GM12864 (cell line): ENCODE measurements at regions not wholly inside any gene's neighbourhood (a gene's known extent, or its start where the extent isn't known, plus 50 kb on each side); places are given as distances from the start of the nearest gene placed in this dataset.
A peak's percentile ranks its signal among the peaks of the same experiment; 100 is the strongest.

ENCODE experiments used
- DNase-seq: peaks from one replicate; pipeline ENCODE4 v3.0.0-alpha.2; 2011; ENCODE audit warnings: low read depth
- H3K4me3 ChIP-seq: 2 replicates; pipeline ENCODE4 v1.5.1; 2011; ENCODE audit warnings: mild to moderate bottlenecking, low read depth, low read length, control low read depth
- CTCF ChIP-seq: IDR thresholded peaks from 2 replicates; pipeline ENCODE4 v1.5.1; 2011; ENCODE audit warnings: low read depth, mild to moderate bottlenecking, moderate library complexity, low read length, control low read depth, inconsistent platforms; ENCODE audit errors: missing control alignments

GRCh38 chr12:89797436-89797835 lies 88.8 kb upstream of the ATP2B1 start:
- no peak for DNase-seq
- H3K4me3 ChIP-seq: no peak overlapping the region
- no peak for TF ChIP-seq CTCF

- no peak for DNase-seq
- TF ChIP-seq CTCF: peak; percentile 3
- no peak overlapping the region for H3K4me3 ChIP-seq
These were observed 88.3 kb upstream of the ATP2B1 start for GRCh38 chr12:89796798-89797382.

GRCh38 chr12:89793946-89794345 lies 85.3 kb upstream of the ATP2B1 start:
- H3K4me3 ChIP-seq: no peak overlapping the region
- no peak for DNase-seq
- no peak for TF ChIP-seq CTCF

- no peak for TF ChIP-seq CTCF
These were observed 82.6 kb upstream of the ATP2B1 start for GRCh38 chr12:89791286-89791685.

GRCh38 chr12:89789862-89790261 lies 81.2 kb upstream of the ATP2B1 start:
- TF ChIP-seq CTCF: no peak
- no peak overlapping the region for H3K4me3 ChIP-seq
- DNase-seq: peak; percentile 52

More at GRCh38 chr12:89791286-89791685, 82.6 kb upstream of the ATP2B1 start:
- no peak for DNase-seq
- no peak overlapping the region for H3K4me3 ChIP-seq

- no peak for TF ChIP-seq CTCF
- DNase-seq: no peak
- no peak overlapping the region for H3K4me3 ChIP-seq
These were observed 79.1 kb upstream of the ATP2B1 start for GRCh38 chr12:89787763-89788162.

- H3K4me3 ChIP-seq: no peak overlapping the region
- no peak for TF ChIP-seq CTCF
- no peak for DNase-seq
These were observed 77.7 kb upstream of the ATP2B1 start for GRCh38 chr12:89786177-89786810.
